ENCODE measurements at regions not wholly inside any gene's neighbourhood (a gene's known extent, or its start where the extent isn't known, plus 50 kb on each side); places are given as distances from the start of the nearest gene placed in this dataset.
"Not testable (repeated sequence)": the region's sequence is repeated elsewhere in the genome, so short reads cannot be mapped to it uniquely, and the experiment has no call there.

GRCh38 chr17:36849871-36850348 lies 87.4 kb upstream of the LHX1 start:
- Histone ChIP-seq H3K27ac (ENCODE audit: low read length) (no peak overlapping the region), H3K9me3 (ENCODE audit: control insufficient read depth, low read length) (no peaks in the 10 kb centered on the region), H3K4me1 (ENCODE audit: control insufficient read depth, insufficient read depth, low read length) (no peaks in the 10 kb centered on the region), H3K4me3 (ENCODE audit: low read length) (no peak overlapping the region), H3K27me3 (ENCODE audit: control insufficient read depth, insufficient read depth) (no peaks in the 10 kb centered on the region)
- no peak for DNase-seq
- no peak for ATAC-seq
- WGBS: 27% methylated on average over 9 of the region's 9 CpGs
- intact Hi-C loops (cut with DNase I): no loop called here

DNA sequence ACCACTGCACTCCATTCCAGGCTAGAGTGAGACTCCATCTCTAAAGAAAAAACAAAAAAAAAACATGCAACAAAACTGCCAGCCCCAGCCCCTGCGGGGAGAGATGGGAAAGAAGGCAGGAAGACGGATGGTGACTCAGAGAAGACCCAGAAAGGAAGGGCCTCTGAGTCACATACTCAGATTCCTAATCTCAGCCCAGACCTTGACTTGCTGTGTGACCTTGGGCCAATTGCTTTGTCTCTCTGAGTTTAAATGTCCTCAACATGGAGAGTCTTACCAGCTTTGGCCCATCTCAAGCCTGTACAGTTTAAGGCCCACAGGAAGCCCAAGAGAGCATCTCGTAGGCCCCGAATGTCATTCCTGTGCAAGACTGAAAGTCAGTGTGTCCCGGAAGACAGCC lies 86.5 kb upstream of the LHX1 start:
- WGBS: 79% methylated on average over 5 of the region's 5 CpGs
- intact Hi-C loops (cut with DNase I): no loop called here
- Histone ChIP-seq H3K4me1 (ENCODE audit: control insufficient read depth, insufficient read depth, low read length) (no peaks in the 10 kb centered on the region), H3K27ac (ENCODE audit: low read length) (no peak overlapping the region), H3K4me3 (ENCODE audit: low read length) (no peak overlapping the region), H3K9me3 (ENCODE audit: control insufficient read depth, low read length) (no peaks in the 10 kb centered on the region), H3K27me3 (ENCODE audit: control insufficient read depth, insufficient read depth) (no peaks in the 10 kb centered on the region)
- no peak for DNase-seq
- no peak for ATAC-seq

GRCh38 chr17:36851250-36851649 lies 86.0 kb upstream of the LHX1 start:
- Histone ChIP-seq H3K4me1 (ENCODE audit: control insufficient read depth, insufficient read depth, low read length) (no peaks in the 10 kb centered on the region), H3K4me3 (ENCODE audit: low read length) (no peak overlapping the region), H3K9me3 (ENCODE audit: control insufficient read depth, low read length) (no peaks in the 10 kb centered on the region), H3K27ac (ENCODE audit: low read length) (no peak overlapping the region), H3K27me3 (ENCODE audit: control insufficient read depth, insufficient read depth) (no peaks in the 10 kb centered on the region)
- 67% methylated on average over 7 of the region's 7 CpGs for WGBS
- no peak for ATAC-seq
- no peak for DNase-seq
- intact Hi-C loops (cut with DNase I): no loop called here

DNA sequence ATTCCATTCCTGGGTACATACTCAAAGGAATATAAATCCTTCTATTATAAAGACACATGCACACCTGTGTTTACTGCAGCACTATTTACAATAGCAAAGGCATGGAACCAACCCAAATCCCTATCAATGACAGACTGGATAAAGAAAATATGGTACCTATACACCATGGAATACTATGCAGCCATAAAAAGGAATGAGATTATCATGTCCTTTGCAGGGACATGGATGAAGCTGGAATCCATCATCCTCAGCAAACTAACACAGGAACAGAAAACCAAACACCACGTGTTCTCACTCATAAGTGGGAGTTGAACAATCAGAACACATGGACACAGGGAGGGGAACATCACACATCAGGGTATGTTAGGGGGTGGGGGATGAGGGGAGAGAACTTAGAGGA lies 84.8 kb upstream of the LHX1 start:
- H3K4me3 ChIP-seq (ENCODE audit: low read length); DNase-seq; ATAC-seq; H3K27me3 ChIP-seq (ENCODE audit: control insufficient read depth, insufficient read depth); H3K4me1 ChIP-seq (ENCODE audit: control insufficient read depth, insufficient read depth, low read length); intact Hi-C loops (cut with DNase I); H3K27ac ChIP-seq (ENCODE audit: low read length); H3K9me3 ChIP-seq (ENCODE audit: control insufficient read depth, low read length): not testable (repeated sequence)
- 73% methylated on average over 1 of the region's 1 CpG for WGBS

DNA sequence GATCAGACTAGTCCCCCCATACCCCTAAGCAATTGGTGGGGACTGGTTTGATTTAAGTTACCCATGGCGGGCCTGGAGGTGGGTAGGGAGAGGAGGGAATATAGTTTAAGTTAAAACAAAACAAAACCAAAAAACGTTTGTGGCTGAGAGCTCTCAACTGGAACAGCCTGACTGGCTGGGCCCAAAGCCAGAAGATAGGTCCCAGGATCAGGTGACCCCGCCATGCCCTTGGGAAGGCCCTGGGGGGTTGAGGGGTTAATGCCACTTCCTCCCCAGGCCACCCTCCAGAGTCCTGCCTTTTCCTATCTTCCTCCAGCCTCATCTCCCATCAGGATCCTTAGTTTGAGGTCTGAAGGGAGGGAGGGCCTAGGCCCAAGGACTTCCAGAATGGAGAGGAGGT lies 82.3 kb upstream of the LHX1 start:
- Histone ChIP-seq H3K27ac (ENCODE audit: low read length) (no peak overlapping the region), H3K4me3 (ENCODE audit: low read length) (no peak overlapping the region), H3K27me3 (ENCODE audit: control insufficient read depth, insufficient read depth) (no peaks in the 10 kb centered on the region), H3K9me3 (ENCODE audit: control insufficient read depth, low read length) (no peaks in the 10 kb centered on the region), H3K4me1 (ENCODE audit: control insufficient read depth, insufficient read depth, low read length) (no peaks in the 10 kb centered on the region)
- DNase-seq (no peak), ATAC-seq (no peak)
- 54% methylated on average over 3 of the region's 3 CpGs for WGBS
- intact Hi-C loops (cut with DNase I): no loop called here

GRCh38 chr17:36855459-36855858 lies 81.8 kb upstream of the LHX1 start:
- DNase-seq (no peak), ATAC-seq (no peak)
- no peaks in the 10 kb centered on the region for H3K27me3 ChIP-seq (ENCODE audit: control insufficient read depth, insufficient read depth)
- intact Hi-C loops (cut with DNase I): no loop called here
- H3K27ac ChIP-seq (ENCODE audit: low read length): no peak overlapping the region
- no peaks in the 10 kb centered on the region for H3K4me1 ChIP-seq (ENCODE audit: control insufficient read depth, insufficient read depth, low read length)
- H3K4me3 ChIP-seq (ENCODE audit: low read length): no peak overlapping the region
- no peaks in the 10 kb centered on the region for H3K9me3 ChIP-seq (ENCODE audit: control insufficient read depth, low read length)
- 88% methylated on average over 4 of the region's 4 CpGs for WGBS

DNA sequence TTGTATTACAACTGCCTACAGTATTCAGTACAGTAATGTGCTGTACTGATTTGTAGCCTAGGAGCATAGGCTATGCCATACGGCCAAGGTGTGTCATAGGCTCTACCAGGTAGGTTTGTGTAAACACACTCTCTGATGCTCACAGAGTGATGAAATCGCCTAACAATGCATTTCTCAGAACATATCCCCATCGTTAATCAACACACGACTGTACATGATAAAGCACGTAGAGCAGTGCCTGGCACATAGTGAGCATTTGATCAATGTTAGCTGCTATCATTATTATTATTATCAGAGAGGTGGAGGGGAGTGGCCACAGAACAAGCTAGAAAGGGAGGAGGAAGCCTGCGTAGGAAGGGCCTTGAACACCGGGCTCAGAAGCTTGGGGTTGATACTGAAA lies 81.1 kb upstream of the LHX1 start:
- ATAC-seq (no peak), DNase-seq (no peak)
- Histone ChIP-seq H3K4me3 (ENCODE audit: low read length) (no peak overlapping the region), H3K4me1 (ENCODE audit: control insufficient read depth, insufficient read depth, low read length) (no peaks in the 10 kb centered on the region), H3K9me3 (ENCODE audit: control insufficient read depth, low read length) (no peaks in the 10 kb centered on the region), H3K27ac (ENCODE audit: low read length) (no peak overlapping the region), H3K27me3 (ENCODE audit: control insufficient read depth, insufficient read depth) (no peaks in the 10 kb centered on the region)
- 42% methylated on average over 7 of the region's 7 CpGs for WGBS
- intact Hi-C loops (cut with DNase I): no loop called here

GRCh38 chr17:36856903-36857381 lies 80.3 kb upstream of the LHX1 start:
- H3K27me3 ChIP-seq (ENCODE audit: control insufficient read depth, insufficient read depth): no peaks in the 10 kb centered on the region
- 73% methylated on average over 16 of the region's 16 CpGs for WGBS

DNA sequence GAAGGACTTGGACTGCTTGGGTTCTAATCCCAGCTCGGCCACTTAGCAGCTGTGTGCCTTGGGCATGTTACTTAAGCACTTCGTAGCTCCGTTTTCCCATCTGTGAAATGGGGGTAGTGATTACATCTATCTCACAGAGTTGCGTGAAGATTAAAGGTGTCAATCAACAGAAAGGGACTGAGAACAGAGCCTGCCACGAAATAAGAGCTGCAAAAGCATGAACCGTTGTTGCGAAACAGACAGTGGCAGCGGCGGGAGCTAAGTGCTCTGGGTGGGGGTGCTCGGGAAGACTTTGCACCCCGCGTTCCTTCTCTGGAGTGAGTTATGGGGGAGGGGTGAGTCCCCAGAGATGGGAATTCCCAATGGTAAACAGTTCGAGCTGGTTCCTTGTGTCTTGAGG lies 79.6 kb upstream of the LHX1 start:
- Histone ChIP-seq H3K4me3 (ENCODE audit: low read length) (no peak overlapping the region), H3K9me3 (ENCODE audit: control insufficient read depth, low read length) (no peaks in the 10 kb centered on the region), H3K4me1 (ENCODE audit: control insufficient read depth, insufficient read depth, low read length) (no peaks in the 10 kb centered on the region), H3K27ac (ENCODE audit: low read length) (no peak overlapping the region), H3K27me3 (ENCODE audit: control insufficient read depth, insufficient read depth) (no peaks in the 10 kb centered on the region)
- ATAC-seq: no peak
- DNase-seq: no peak
- WGBS: 67% methylated on average over 13 of the region's 13 CpGs
- intact Hi-C loops (cut with DNase I): no loop called here

More at GRCh38 chr17:36856903-36857381, 80.3 kb upstream of the LHX1 start:
- H3K4me3 ChIP-seq (ENCODE audit: low read length): no peak overlapping the region
- no peak for ATAC-seq
- H3K4me1 ChIP-seq (ENCODE audit: control insufficient read depth, insufficient read depth, low read length): no peaks in the 10 kb centered on the region
- no peak for DNase-seq
- intact Hi-C loops (cut with DNase I): no loop called here
- no peak overlapping the region for H3K27ac ChIP-seq (ENCODE audit: low read length)
- no peaks in the 10 kb centered on the region for H3K9me3 ChIP-seq (ENCODE audit: control insufficient read depth, low read length)

DNA sequence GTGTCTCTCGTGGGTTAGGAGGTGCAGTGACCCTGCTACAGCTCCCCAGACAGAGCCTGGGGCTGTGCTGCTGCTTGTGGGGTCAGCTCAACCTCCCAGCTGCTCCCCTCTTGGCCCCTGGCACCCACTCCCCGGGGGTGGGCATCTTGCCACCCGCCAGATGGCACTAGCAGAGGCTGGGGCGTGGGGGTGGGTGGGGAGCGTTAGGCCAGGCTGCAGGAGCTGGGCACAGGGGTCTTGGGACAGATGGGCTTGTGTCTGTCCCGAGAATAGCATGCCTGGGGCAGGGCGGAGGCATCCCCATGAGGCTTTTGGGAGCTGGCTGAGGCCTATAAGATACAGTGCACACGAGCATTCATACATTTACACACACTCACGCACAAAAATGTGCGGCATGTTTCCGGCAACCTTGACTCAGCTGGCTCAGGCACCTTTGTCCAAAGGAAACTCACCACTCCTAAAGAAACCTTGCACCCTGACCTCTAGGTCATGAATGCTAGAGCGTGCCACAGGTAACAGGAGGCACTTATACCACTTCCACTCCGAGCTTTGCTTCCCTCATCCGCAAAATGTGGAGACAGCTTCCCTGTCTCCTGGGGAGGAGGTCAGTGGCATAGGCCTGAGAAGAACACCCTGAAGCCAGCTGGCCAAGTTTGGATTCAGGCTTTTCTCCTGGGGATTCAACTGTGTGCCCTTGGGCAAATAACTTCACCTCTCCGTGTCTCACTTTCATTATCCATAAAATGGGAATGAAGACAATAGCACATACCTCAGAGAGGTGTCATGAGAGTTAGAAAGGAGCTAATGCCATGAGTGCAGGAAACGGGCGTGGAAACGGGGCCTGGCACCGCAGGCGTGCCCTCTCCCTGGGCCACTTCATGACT lies 78.9 kb upstream of the LHX1 start:
- no peaks in the 10 kb centered on the region for H3K4me1 ChIP-seq (ENCODE audit: control insufficient read depth, insufficient read depth, low read length)
- intact Hi-C loops (cut with DNase I): no loop called here
- ATAC-seq (no peak), DNase-seq (no peak)
- H3K27ac ChIP-seq (ENCODE audit: low read length): no peak overlapping the region
- no peaks in the 10 kb centered on the region for H3K9me3 ChIP-seq (ENCODE audit: control insufficient read depth, low read length)
- 77% methylated on average over 20 of the region's 20 CpGs for WGBS
- H3K27me3 ChIP-seq (ENCODE audit: control insufficient read depth, insufficient read depth): no peaks in the 10 kb centered on the region
- no peak overlapping the region for H3K4me3 ChIP-seq (ENCODE audit: low read length)

DNA sequence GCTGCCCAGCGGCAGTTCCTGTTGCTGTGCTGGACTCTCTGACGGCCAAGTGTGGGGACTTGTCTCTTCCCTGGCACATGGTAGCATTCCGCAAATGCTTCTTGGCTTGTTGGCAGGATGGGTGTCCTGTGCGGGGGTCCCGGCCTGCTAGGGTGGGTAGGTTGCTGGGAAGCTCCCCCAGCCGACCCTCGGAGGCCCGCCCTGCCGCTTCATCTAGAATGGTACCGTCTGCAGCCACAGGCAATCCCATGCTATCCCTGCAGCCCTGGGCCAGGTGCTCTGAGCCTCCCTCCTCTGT lies 78.3 kb upstream of the LHX1 start:
- Histone ChIP-seq H3K9me3 (ENCODE audit: control insufficient read depth, low read length) (no peaks in the 10 kb centered on the region), H3K27ac (ENCODE audit: low read length) (no peak overlapping the region), H3K4me1 (ENCODE audit: control insufficient read depth, insufficient read depth, low read length) (no peaks in the 10 kb centered on the region), H3K27me3 (ENCODE audit: control insufficient read depth, insufficient read depth) (no peaks in the 10 kb centered on the region), H3K4me3 (ENCODE audit: low read length) (no peak overlapping the region)
- intact Hi-C loops (cut with DNase I): no loop called here
- no peak for DNase-seq
- WGBS: 78% methylated on average over 10 of the region's 10 CpGs
- no peak for ATAC-seq

- Histone ChIP-seq H3K9me3 (ENCODE audit: control insufficient read depth, low read length) (no peaks in the 10 kb centered on the region), H3K27ac (ENCODE audit: low read length) (no peak overlapping the region), H3K4me1 (ENCODE audit: control insufficient read depth, insufficient read depth, low read length) (no peaks in the 10 kb centered on the region), H3K27me3 (ENCODE audit: control insufficient read depth, insufficient read depth) (no peaks in the 10 kb centered on the region), H3K4me3 (ENCODE audit: low read length) (no peak overlapping the region)
- intact Hi-C loops (cut with DNase I): no loop called here
- ATAC-seq (no peak), DNase-seq (no peak)
- WGBS: 71% methylated on average over 11 of the region's 11 CpGs
Observed at GRCh38 chr17:36859706-36860105, 77.6 kb upstream of the LHX1 start.
